HG03175 (cell line): ENCODE measurements at regions not wholly inside any gene's neighbourhood (a gene's known extent, or its start where the extent isn't known, plus 50 kb on each side); places are given as distances from the start of the nearest gene placed in this dataset.
"Not testable (repeated sequence)": the region's sequence is repeated elsewhere in the genome, so short reads cannot be mapped to it uniquely, and the experiment has no call there.

ENCODE experiments used
- ATAC-seq: cut with Tn5 transposase; IDR thresholded peaks from one replicate; pipeline ENCODE4 v1.9.1; 2021; ENCODE audit warnings: mild to moderate bottlenecking, moderate library complexity; ENCODE audit not compliant: unreplicated experiment

GRCh38 chr18:10241579-10241978 is 212.9 kb upstream of the APCDD1 start:
- ATAC-seq, result no peak

- no peak for ATAC-seq
Observed at GRCh38 chr18:10242936-10243680, 211.3 kb upstream of the APCDD1 start.

GRCh38 chr18:10244341-10244740 is 210.1 kb upstream of the APCDD1 start:
- ATAC-seq, result no peak

DNA sequence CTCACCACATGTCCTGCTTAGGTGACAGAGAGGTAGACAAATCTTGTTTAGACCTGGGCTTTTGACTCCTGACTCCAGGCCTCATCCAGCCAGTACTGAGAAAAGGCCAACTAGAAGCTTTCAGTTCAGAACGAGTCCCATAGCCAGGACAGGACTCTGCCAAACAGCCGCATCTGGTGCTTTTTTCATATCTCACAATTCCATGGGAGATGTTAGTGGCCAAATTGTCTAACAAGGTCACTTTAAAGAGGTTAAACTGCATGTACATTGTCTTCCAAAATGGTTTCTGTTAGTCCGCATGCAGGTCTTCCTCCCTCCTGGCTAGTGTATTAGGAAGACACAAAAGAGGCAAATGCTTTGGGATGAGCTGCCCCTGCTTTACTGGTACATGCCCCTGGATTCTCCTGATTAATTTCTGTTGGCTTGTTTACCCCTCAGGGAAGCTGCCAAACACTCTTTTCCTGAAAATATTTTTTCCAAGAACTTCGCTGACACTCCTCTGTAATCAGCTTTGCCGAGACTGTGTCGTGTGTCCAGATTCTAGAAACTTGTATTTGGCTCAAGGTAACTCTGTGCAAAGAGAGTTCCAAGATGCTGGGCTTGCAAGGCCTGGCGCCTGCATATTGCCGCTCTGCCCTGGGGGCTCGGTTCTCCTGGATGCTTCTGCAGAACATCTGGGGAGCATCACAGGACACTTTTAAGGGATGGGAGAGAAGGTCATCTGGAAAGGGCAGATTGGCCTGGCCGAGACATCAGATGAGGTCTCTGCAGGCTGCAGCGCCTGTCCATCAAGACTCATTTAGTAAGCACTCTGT is 209.2 kb upstream of the APCDD1 start:
- ATAC-seq, result no peak

- no peak for ATAC-seq
Observed at GRCh38 chr18:10245846-10246175, 208.6 kb upstream of the APCDD1 start.

GRCh38 chr18:10247021-10247741 is 207.3 kb upstream of the APCDD1 start:
- no peak for ATAC-seq

GRCh38 chr18:10247742-10248082 is 206.7 kb upstream of the APCDD1 start:
- ATAC-seq, result no peak

- no peak for ATAC-seq
Observed at GRCh38 chr18:10248738-10249137, 205.7 kb upstream of the APCDD1 start.

- ATAC-seq, result no peak
Observed at GRCh38 chr18:10249270-10249669, 205.2 kb upstream of the APCDD1 start.

DNA sequence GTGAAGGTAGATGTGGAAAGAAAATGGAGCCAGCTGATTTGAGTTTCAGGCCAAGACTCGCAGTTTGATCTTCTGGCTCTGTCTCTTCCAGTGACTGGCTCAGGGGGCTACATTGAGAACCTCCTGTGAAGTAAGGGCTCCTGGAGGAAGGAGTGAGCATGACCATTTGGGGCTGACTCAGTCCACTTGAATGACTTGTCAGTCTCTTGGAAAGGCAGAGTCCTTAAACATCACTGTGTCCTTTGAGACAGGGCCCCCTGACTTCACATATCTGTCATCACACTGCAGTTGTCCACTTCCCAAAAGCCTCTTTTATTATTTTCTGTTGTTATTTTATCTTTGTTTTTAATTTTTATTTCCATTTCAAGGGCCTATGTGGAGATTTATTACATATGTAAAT is 204.6 kb upstream of the APCDD1 start:
- no peak for ATAC-seq

DNA sequence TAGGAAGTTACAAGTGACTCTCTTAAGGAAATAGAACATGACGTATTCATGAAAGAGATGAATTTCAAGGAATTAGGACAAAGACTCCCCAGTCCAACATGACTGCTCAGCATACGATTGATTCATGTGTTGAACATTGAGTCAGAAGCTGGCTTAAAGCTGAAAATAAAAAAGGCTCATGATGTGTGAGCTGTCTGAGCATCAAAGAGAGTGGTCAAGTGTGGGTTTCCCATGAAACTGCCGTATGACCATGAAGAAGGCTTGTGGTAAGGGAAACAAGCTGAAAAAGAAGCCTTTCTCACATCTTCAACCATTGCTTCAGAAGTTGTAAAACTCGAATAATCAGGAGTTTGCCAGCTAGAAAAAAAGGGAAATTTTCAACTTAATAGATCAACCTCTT is 201.9 kb upstream of the APCDD1 start:
- ATAC-seq, result no peak

DNA sequence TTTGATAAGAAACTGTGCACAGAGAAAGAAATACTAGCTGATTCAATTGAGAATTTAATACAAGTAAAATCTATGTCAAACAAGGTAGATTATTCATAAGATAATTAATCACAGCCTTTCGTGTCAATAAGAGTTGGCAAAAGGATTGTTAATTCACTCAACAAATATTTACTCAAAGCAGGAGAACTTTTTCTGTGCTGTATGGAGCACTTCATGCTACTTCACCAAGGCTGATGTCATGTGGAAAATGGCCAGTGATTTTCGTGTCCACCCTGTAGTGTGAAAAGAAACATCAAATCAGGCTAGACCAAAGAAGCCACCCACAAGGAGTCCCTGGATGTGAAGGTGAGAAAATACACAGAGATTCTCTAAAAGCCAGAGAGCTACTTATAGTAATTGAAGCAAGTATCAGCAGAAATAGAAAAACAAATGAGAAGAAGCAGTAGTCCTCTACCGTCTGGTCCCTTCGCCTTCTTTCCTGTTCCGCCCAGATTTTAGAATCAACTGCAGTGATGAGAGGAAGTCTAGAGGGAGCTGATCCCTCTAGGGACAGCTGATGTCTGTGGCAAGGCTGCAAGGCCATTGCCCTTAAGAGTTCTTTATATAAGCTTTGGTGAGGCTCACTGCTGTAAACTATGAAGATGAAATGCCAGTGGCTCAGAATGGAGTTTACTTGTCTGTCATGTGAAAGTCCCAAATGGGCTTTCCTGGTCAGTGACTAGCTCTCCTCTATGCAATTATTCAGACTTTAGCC is 201.3 kb upstream of the APCDD1 start:
- ATAC-seq, result no peak

- ATAC-seq, result not testable (repeated sequence)
Observed at GRCh38 chr18:10256276-10256675, 198.2 kb upstream of the APCDD1 start.

GRCh38 chr18:10258836-10259474 is 195.5 kb upstream of the APCDD1 start:
- no peak for ATAC-seq

- no peak for ATAC-seq
Observed at GRCh38 chr18:10259901-10260300, 194.5 kb upstream of the APCDD1 start.

GRCh38 chr18:10261344-10262276 is 192.8 kb upstream of the APCDD1 start:
- no peak for ATAC-seq

DNA sequence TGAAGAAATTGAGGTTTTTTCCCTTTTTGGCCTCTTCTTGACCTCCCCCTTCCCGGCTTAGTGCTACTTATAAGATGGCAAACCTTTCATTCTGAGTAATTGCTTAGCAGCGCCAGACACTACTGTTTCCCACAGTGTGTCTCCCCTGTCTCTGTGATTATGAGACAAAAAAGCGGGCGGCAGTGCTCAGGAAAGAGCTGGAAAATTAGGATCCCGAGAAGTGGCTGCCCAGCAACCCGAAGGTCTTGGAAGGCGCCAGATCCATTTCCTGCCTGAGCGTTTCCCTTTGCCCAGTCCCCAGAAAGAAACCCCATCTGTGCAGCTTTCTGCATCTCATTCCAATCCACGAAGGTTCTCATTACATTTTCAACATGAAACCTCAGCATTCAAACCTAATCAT is 191.9 kb upstream of the APCDD1 start:
- ATAC-seq, result no peak

- no peak for ATAC-seq
Observed at GRCh38 chr18:10264260-10264659, 190.2 kb upstream of the APCDD1 start.

- ATAC-seq, result no peak
Observed at GRCh38 chr18:10265560-10266333, 188.7 kb upstream of the APCDD1 start.
